DOHH2 (cell line): ENCODE measurements at regions not wholly inside any gene's neighbourhood (a gene's known extent, or its start where the extent isn't known, plus 50 kb on each side); places are given as distances from the start of the nearest gene placed in this dataset.

Experiments
- EZH2phosphoT487 ChIP-seq: fragments of 200-600 bp; sonication (generic); IDR thresholded peaks from 2 replicates; pipeline ENCODE4 v1.6.1; 2017; ENCODE audit warnings: borderline replicate concordance, mild to moderate bottlenecking, antibody characterized with exemption, low read length, moderate library complexity, mixed read lengths
- TF ChIP-seq, protein P1 (sequence below): fragments of 200-600 bp; sonication (generic); IDR thresholded peaks from one replicate; pipeline ENCODE4 v1.5.1; 2014; ENCODE audit warnings: antibody characterized with exemption, mild to moderate bottlenecking, low read depth, low read length; ENCODE audit not compliant: poor library complexity, severe bottlenecking

DNA sequence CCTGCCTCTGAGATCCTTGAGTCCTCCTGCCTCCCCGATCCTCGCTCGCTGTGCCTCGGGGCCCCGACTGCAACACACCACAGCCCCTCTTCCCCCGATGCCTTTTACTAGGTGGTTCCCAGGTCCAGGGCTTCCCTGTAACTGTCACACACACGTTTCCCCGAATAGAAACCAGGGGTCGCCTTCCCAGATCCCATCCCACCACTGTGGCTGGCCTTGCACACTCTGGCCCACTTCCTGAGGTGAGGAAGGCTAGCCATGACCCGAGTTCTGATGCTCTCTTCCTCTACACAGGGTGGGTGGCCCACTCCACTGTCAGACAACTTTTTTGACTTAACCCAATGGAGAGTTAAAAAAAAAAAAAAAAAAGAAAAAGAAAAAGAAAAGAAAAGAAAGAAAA, 139.6 kb upstream of the ASB18 start:
- TF ChIP-seq EZH2phosphoT487, result no peak
- TF ChIP-seq, protein P1, sequence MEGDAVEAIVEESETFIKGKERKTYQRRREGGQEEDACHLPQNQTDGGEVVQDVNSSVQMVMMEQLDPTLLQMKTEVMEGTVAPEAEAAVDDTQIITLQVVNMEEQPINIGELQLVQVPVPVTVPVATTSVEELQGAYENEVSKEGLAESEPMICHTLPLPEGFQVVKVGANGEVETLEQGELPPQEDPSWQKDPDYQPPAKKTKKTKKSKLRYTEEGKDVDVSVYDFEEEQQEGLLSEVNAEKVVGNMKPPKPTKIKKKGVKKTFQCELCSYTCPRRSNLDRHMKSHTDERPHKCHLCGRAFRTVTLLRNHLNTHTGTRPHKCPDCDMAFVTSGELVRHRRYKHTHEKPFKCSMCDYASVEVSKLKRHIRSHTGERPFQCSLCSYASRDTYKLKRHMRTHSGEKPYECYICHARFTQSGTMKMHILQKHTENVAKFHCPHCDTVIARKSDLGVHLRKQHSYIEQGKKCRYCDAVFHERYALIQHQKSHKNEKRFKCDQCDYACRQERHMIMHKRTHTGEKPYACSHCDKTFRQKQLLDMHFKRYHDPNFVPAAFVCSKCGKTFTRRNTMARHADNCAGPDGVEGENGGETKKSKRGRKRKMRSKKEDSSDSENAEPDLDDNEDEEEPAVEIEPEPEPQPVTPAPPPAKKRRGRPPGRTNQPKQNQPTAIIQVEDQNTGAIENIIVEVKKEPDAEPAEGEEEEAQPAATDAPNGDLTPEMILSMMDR, result no peak
